ENCODE measurements at regions not wholly inside any gene's neighbourhood (a gene's known extent, or its start where the extent isn't known, plus 50 kb on each side); places are given as distances from the start of the nearest gene placed in this dataset.

GRCh38 chr1:178575611-178576361 is 62.9 kb downstream of the TEX35 start:
- no peaks in the 10 kb centered on the region for H3K79me2 ChIP-seq (ENCODE audit: low read depth)
- no peak overlapping the region for H3K4me3 Mint-ChIP-seq
- peak overlapping the region; percentile 9 for H3K4me2 ChIP-seq
- H3K36me3 Mint-ChIP-seq, result no peaks in the 10 kb centered on the region
- peaks cover 10% of the 10 kb centered on the region for H3F3A ChIP-seq (ENCODE audit: low read depth)
- no peaks in the 10 kb centered on the region for H4K20me1 ChIP-seq (ENCODE audit: low read depth)
- H2AFZ ChIP-seq (replicated peaks), result peak overlapping the region; percentile 39
- H3K4me1 ChIP-seq, result peaks cover 30% of the 10 kb centered on the region
- peak overlapping the region; percentile 84 for H3K27ac Mint-ChIP-seq
- H3K4me3 ChIP-seq, result no peak overlapping the region
- no peak for DNase-seq (ENCODE audit: low spot score)
- no peaks in the 10 kb centered on the region for H3K9me3 ChIP-seq (ENCODE audit: low read depth)
- no peaks in the 10 kb centered on the region for H3K9me3 Mint-ChIP-seq
- no peak overlapping the region for H3K9ac ChIP-seq
- peaks cover 6% of the 10 kb centered on the region for H3K27me3 Mint-ChIP-seq (ENCODE audit: insufficient read depth, low read depth)
- TF ChIP-seq EZH2phosphoT487 (IDR thresholded peaks at IDR 0.05), result no peak
- TF ChIP-seq CTCF (IDR thresholded peaks at IDR 0.05), result no peak
- no peak for TF ChIP-seq EZH2 (IDR thresholded peaks at IDR 0.05)
- H3K36me3 ChIP-seq, result no peaks in the 10 kb centered on the region
- no peaks in the 10 kb centered on the region for H3K27me3 ChIP-seq
- no peak overlapping the region for H3K27ac ChIP-seq
- H3K4me1 Mint-ChIP-seq, result peaks cover 13% of the 10 kb centered on the region

GRCh38 chr1:178576841-178577240 is 63.9 kb downstream of the TEX35 start:
- no peak overlapping the region for H3K4me3 Mint-ChIP-seq
- H3K79me2 ChIP-seq (ENCODE audit: low read depth), result no peaks in the 10 kb centered on the region
- no peak overlapping the region for H3K27ac ChIP-seq
- H2AFZ ChIP-seq (replicated peaks), result no peak overlapping the region
- H3K4me2 ChIP-seq, result no peak overlapping the region
- no peaks in the 10 kb centered on the region for H3K27me3 ChIP-seq
- no peak for TF ChIP-seq EZH2phosphoT487 (IDR thresholded peaks at IDR 0.05)
- no peak for TF ChIP-seq CTCF (IDR thresholded peaks at IDR 0.05)
- no peak overlapping the region for H3K9ac ChIP-seq
- peaks cover 41% of the 10 kb centered on the region for H3K4me1 ChIP-seq
- peaks cover 22% of the 10 kb centered on the region for H3K4me1 Mint-ChIP-seq
- H3K4me3 ChIP-seq, result no peak overlapping the region
- no peaks in the 10 kb centered on the region for H3K36me3 Mint-ChIP-seq
- H3K9me3 ChIP-seq (ENCODE audit: low read depth), result no peaks in the 10 kb centered on the region
- peaks cover 20% of the 10 kb centered on the region for H3F3A ChIP-seq (ENCODE audit: low read depth)
- no peak for DNase-seq (ENCODE audit: low spot score)
- H3K36me3 ChIP-seq, result no peaks in the 10 kb centered on the region
- H3K27me3 Mint-ChIP-seq (ENCODE audit: insufficient read depth, low read depth), result peaks cover 6% of the 10 kb centered on the region
- H3K27ac Mint-ChIP-seq, result no peak overlapping the region
- no peaks in the 10 kb centered on the region for H3K9me3 Mint-ChIP-seq
- H4K20me1 ChIP-seq (ENCODE audit: low read depth), result no peaks in the 10 kb centered on the region

GRCh38 chr1:178577882-178578281 is 65.0 kb downstream of the TEX35 start:
- DNase-seq (ENCODE audit: low spot score), result no peak
- TF ChIP-seq EZH2 (IDR thresholded peaks at IDR 0.05) (no peak), CTCF (IDR thresholded peaks at IDR 0.05) (no peak), EZH2phosphoT487 (IDR thresholded peaks at IDR 0.05) (no peak)

More at GRCh38 chr1:178577882-178578281, 65.0 kb downstream of the TEX35 start:
- H3K27me3 Mint-ChIP-seq (ENCODE audit: insufficient read depth, low read depth), result peaks cover 6% of the 10 kb centered on the region
- H3K4me3 Mint-ChIP-seq, result no peak overlapping the region
- peaks cover 29% of the 10 kb centered on the region for H3K4me1 Mint-ChIP-seq
- H3K4me3 ChIP-seq, result no peak overlapping the region
- no peaks in the 10 kb centered on the region for H3K9me3 Mint-ChIP-seq
- no peak overlapping the region for H3K27ac Mint-ChIP-seq
- peaks cover 27% of the 10 kb centered on the region for H3F3A ChIP-seq (ENCODE audit: low read depth)
- H3K27me3 ChIP-seq, result no peaks in the 10 kb centered on the region
- H3K79me2 ChIP-seq (ENCODE audit: low read depth), result no peaks in the 10 kb centered on the region
- H3K36me3 Mint-ChIP-seq, result no peaks in the 10 kb centered on the region
- no peak overlapping the region for H3K27ac ChIP-seq
- no peak overlapping the region for H3K9ac ChIP-seq
- H3K36me3 ChIP-seq, result no peaks in the 10 kb centered on the region
- H3K4me1 ChIP-seq, result peaks cover 45% of the 10 kb centered on the region
- H2AFZ ChIP-seq (replicated peaks), result no peak overlapping the region
- no peak overlapping the region for H3K4me2 ChIP-seq
- H3K9me3 ChIP-seq (ENCODE audit: low read depth), result no peaks in the 10 kb centered on the region
- no peaks in the 10 kb centered on the region for H4K20me1 ChIP-seq (ENCODE audit: low read depth)
